SK-N-SH treated with all-trans-retinoic acid at 6 μM for 48 hours (cell line): ENCODE measurements at regions not wholly inside any gene's neighbourhood (a gene's known extent, or its start where the extent isn't known, plus 50 kb on each side); places are given as distances from the start of the nearest gene placed in this dataset.
"Not testable (repeated sequence)": the region's sequence is repeated elsewhere in the genome, so short reads cannot be mapped to it uniquely, and the experiment has no call there.

Experiments
- ARNTL ChIP-seq: fragments of 450-650 bp; formaldehyde crosslinking; IDR thresholded peaks from 2 replicates; pipeline ENCODE4 v1.5.0; 2020; ENCODE audit warnings: low read depth, mild to moderate bottlenecking, moderate library complexity, borderline replicate concordance
- OSR1 ChIP-seq: fragments of 250-450 bp; sonication (Bioruptor Pico); IDR thresholded peaks from 2 replicates; pipeline ENCODE4 v1.8.0; 2022; ENCODE audit warnings: moderate library complexity, mild to moderate bottlenecking, inconsistent platforms
- ZFP30 ChIP-seq: fragments of 450-650 bp; formaldehyde crosslinking; IDR thresholded peaks from 2 replicates; pipeline ENCODE4 v1.5.0; 2022; ENCODE audit warnings: mild to moderate bottlenecking, moderate library complexity
- TF ChIP-seq, protein P1 (sequence below): fragments of 250-450 bp; sonication (Bioruptor Pico); IDR thresholded peaks from 2 replicates; pipeline ENCODE4 v1.8.0; 2020; ENCODE audit warnings: mild to moderate bottlenecking, moderate library complexity, borderline replicate concordance

GRCh38 chr3:194904999-194905398, 219.3 kb downstream of the FAM43A start:
- not testable (repeated sequence) for TF ChIP-seq ZFP30, ARNTL, OSR1 (CRISPR knock-in tag)
- TF ChIP-seq, protein P1, sequence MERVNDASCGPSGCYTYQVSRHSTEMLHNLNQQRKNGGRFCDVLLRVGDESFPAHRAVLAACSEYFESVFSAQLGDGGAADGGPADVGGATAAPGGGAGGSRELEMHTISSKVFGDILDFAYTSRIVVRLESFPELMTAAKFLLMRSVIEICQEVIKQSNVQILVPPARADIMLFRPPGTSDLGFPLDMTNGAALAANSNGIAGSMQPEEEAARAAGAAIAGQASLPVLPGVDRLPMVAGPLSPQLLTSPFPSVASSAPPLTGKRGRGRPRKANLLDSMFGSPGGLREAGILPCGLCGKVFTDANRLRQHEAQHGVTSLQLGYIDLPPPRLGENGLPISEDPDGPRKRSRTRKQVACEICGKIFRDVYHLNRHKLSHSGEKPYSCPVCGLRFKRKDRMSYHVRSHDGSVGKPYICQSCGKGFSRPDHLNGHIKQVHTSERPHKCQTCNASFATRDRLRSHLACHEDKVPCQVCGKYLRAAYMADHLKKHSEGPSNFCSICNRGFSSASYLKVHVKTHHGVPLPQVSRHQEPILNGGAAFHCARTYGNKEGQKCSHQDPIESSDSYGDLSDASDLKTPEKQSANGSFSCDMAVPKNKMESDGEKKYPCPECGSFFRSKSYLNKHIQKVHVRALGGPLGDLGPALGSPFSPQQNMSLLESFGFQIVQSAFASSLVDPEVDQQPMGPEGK (CRISPR knock-in tag): not testable (repeated sequence)
